SK-N-SH treated with all-trans-retinoic acid at 6 μM for 48 hours (cell line): ENCODE measurements at regions not wholly inside any gene's neighbourhood (a gene's known extent, or its start where the extent isn't known, plus 50 kb on each side); places are given as distances from the start of the nearest gene placed in this dataset.

Source experiments
- ATAC-seq: fragments of 200-7000 bp; cut with Tn5 transposase; 3 replicates; pipeline ENCODE4 v1.9.1; 2020; ENCODE audit warnings: mild to moderate bottlenecking, moderate library complexity
- ARNTL ChIP-seq: fragments of 450-650 bp; formaldehyde crosslinking; IDR thresholded peaks from 2 replicates; pipeline ENCODE4 v1.5.0; 2020; ENCODE audit warnings: low read depth, mild to moderate bottlenecking, moderate library complexity, borderline replicate concordance
- BACH2 ChIP-seq: fragments of 250-450 bp; sonication (Bioruptor Pico); IDR thresholded peaks from 2 replicates; pipeline ENCODE4 v1.9.0; 2021; ENCODE audit warnings: mild to moderate bottlenecking, borderline replicate concordance
- CSDC2 ChIP-seq: fragments of 250-450 bp; sonication (Bioruptor Pico); IDR thresholded peaks from 2 replicates; pipeline ENCODE4 v1.5.0; 2020; ENCODE audit warnings: mild to moderate bottlenecking, moderate library complexity
- CSRNP3 ChIP-seq: fragments of 250-450 bp; sonication (Bioruptor Pico); IDR thresholded peaks from 2 replicates; pipeline ENCODE4 v1.5.1; 2021; ENCODE audit warnings: mild to moderate bottlenecking, moderate library complexity
- ESRRG ChIP-seq: fragments of 250-450 bp; sonication (Bioruptor Pico); IDR thresholded peaks from 2 replicates; pipeline ENCODE4 v1.6.1; 2021; ENCODE audit warnings: mild to moderate bottlenecking
- GLIS3 ChIP-seq: fragments of 250-450 bp; sonication (Bioruptor Pico); IDR thresholded peaks from 2 replicates; pipeline ENCODE4 v1.5.0; 2020; ENCODE audit warnings: mild to moderate bottlenecking, moderate library complexity
- ISL1 ChIP-seq: fragments of 250-450 bp; sonication (Bioruptor Pico); IDR thresholded peaks from 2 replicates; pipeline ENCODE4 v2.1.2; 2022; ENCODE audit warnings: mild to moderate bottlenecking, moderate library complexity
- OSR1 ChIP-seq: fragments of 250-450 bp; sonication (Bioruptor Pico); IDR thresholded peaks from 2 replicates; pipeline ENCODE4 v1.8.0; 2022; ENCODE audit warnings: moderate library complexity, mild to moderate bottlenecking, inconsistent platforms
- PATZ1 ChIP-seq: fragments of 250-450 bp; sonication (Bioruptor Pico); IDR thresholded peaks from 2 replicates; pipeline ENCODE4 v1.8.0; 2020; ENCODE audit warnings: mild to moderate bottlenecking, moderate library complexity, borderline replicate concordance
- POU6F1 ChIP-seq: fragments of 250-450 bp; sonication (Bioruptor Pico); IDR thresholded peaks from 2 replicates; pipeline ENCODE4 v1.8.0; 2021; ENCODE audit warnings: low read depth, mild to moderate bottlenecking, moderate library complexity, borderline replicate concordance
- PPARA ChIP-seq: fragments of 250-450 bp; sonication (Bioruptor Pico); IDR thresholded peaks from 2 replicates; pipeline ENCODE4 v1.5.0; 2020; ENCODE audit warnings: mild to moderate bottlenecking, borderline replicate concordance
- RARB ChIP-seq: fragments of 250-450 bp; sonication (Bioruptor Pico); IDR thresholded peaks from 2 replicates; pipeline ENCODE4 v1.8.0; 2021; ENCODE audit warnings: mild to moderate bottlenecking, moderate library complexity
- SNAI2 ChIP-seq: fragments of 250-450 bp; sonication (Bioruptor Pico); IDR thresholded peaks from 2 replicates; pipeline ENCODE4 v1.5.0; 2020; ENCODE audit warnings: mild to moderate bottlenecking, moderate library complexity
- TCF4 ChIP-seq: fragments of 250-450 bp; sonication (Bioruptor Pico); IDR thresholded peaks from 2 replicates; pipeline ENCODE4 v1.8.0; 2021; ENCODE audit warnings: mild to moderate bottlenecking, moderate library complexity, borderline replicate concordance
- TOX ChIP-seq: fragments of 250-450 bp; sonication (Bioruptor Pico); IDR thresholded peaks from 2 replicates; pipeline ENCODE4 v1.8.0; 2021; ENCODE audit warnings: mild to moderate bottlenecking, moderate library complexity, borderline replicate concordance
- TSHZ2 ChIP-seq: fragments of 250-450 bp; sonication (Bioruptor Pico); IDR thresholded peaks from 2 replicates; pipeline ENCODE4 v1.5.0; 2020; ENCODE audit warnings: mild to moderate bottlenecking, moderate library complexity
- ZC3H10 ChIP-seq: fragments of 250-450 bp; sonication (Bioruptor Pico); IDR thresholded peaks from 2 replicates; pipeline ENCODE4 v1.5.1; 2021; ENCODE audit warnings: mild to moderate bottlenecking, moderate library complexity
- ZFP3 ChIP-seq: fragments of 250-450 bp; sonication (Bioruptor Pico); IDR thresholded peaks from 2 replicates; pipeline ENCODE4 v1.5.0; 2020; ENCODE audit warnings: mild to moderate bottlenecking, moderate library complexity
- ZFP30 ChIP-seq: fragments of 450-650 bp; formaldehyde crosslinking; IDR thresholded peaks from 2 replicates; pipeline ENCODE4 v1.5.0; 2022; ENCODE audit warnings: mild to moderate bottlenecking, moderate library complexity
- ZNF565 ChIP-seq: fragments of 450-650 bp; formaldehyde crosslinking; conservative IDR thresholded peaks from 2 replicates; pipeline ENCODE4 v1.5.0; 2020; ENCODE audit warnings: low read depth, mild to moderate bottlenecking, moderate library complexity
- ZNF70 ChIP-seq: fragments of 450-650 bp; formaldehyde crosslinking; IDR thresholded peaks from 2 replicates; pipeline ENCODE4 v1.5.0; 2020; ENCODE audit warnings: mild to moderate bottlenecking, moderate library complexity
- ZNF8 ChIP-seq: fragments of 450-650 bp; formaldehyde crosslinking; IDR thresholded peaks from 2 replicates; pipeline ENCODE4 v1.5.0; 2020; ENCODE audit warnings: mild to moderate bottlenecking, moderate library complexity

GRCh38 chr2:138902239-138902871 is 122.2 kb upstream of the NXPH2 start:
- no peak for ATAC-seq

GRCh38 chr2:138901530-138901929 is 121.3 kb upstream of the NXPH2 start:
- ATAC-seq: no peak
- TF ChIP-seq ZNF70 (CRISPR knock-in tag): no peak
- no peak for TF ChIP-seq OSR1
- TF ChIP-seq GLIS3 (CRISPR knock-in tag): no peak
- TF ChIP-seq ZNF565 (CRISPR knock-in tag): no peak
- TF ChIP-seq SNAI2 (CRISPR knock-in tag): no peak

More at GRCh38 chr2:138902239-138902871, 122.2 kb upstream of the NXPH2 start:
- TF ChIP-seq RARB (CRISPR knock-in tag): no peak
- TF ChIP-seq ZC3H10 (CRISPR knock-in tag): no peak
- no peak for TF ChIP-seq CSRNP3 (CRISPR knock-in tag)
- TF ChIP-seq CSDC2 (CRISPR knock-in tag): no peak
- TF ChIP-seq ARNTL: no peak
- TF ChIP-seq BACH2: no peak
- TF ChIP-seq ESRRG: no peak
- TF ChIP-seq PATZ1 (CRISPR knock-in tag): no peak
- TF ChIP-seq ZNF8 (CRISPR knock-in tag): no peak
- TF ChIP-seq POU6F1: no peak
- no peak for TF ChIP-seq TSHZ2
- TF ChIP-seq OSR1: no peak
- TF ChIP-seq ISL1 (CRISPR knock-in tag): no peak

GRCh38 chr2:138898855-138899254 is 118.7 kb upstream of the NXPH2 start:
- ATAC-seq: no peak

GRCh38 chr2:138897274-138897673 is 117.1 kb upstream of the NXPH2 start:
- no peak for ATAC-seq
- TF ChIP-seq ZFP30 (CRISPR knock-in tag): no peak
- no peak for TF ChIP-seq PPARA (CRISPR knock-in tag)
- no peak for TF ChIP-seq TCF4 (CRISPR knock-in tag)
- TF ChIP-seq GLIS3 (CRISPR knock-in tag): no peak
- TF ChIP-seq ZNF8 (CRISPR knock-in tag): no peak
- no peak for TF ChIP-seq ESRRG
- TF ChIP-seq ZC3H10 (CRISPR knock-in tag): no peak
- no peak for TF ChIP-seq TSHZ2
- TF ChIP-seq PATZ1 (CRISPR knock-in tag): no peak
- no peak for TF ChIP-seq TOX (CRISPR knock-in tag)
- no peak for TF ChIP-seq POU6F1
- TF ChIP-seq CSDC2 (CRISPR knock-in tag): no peak
- no peak for TF ChIP-seq SNAI2 (CRISPR knock-in tag)
- TF ChIP-seq BACH2: no peak
- TF ChIP-seq OSR1: no peak

More at GRCh38 chr2:138898855-138899254, 118.7 kb upstream of the NXPH2 start:
- no peak for TF ChIP-seq ZNF565 (CRISPR knock-in tag)
- TF ChIP-seq SNAI2 (CRISPR knock-in tag): no peak
- no peak for TF ChIP-seq ZFP3 (CRISPR knock-in tag)
- TF ChIP-seq BACH2: no peak
- TF ChIP-seq, all 23 proteins: peak for 0
